Osteoblast (primary cell): ENCODE measurements at regions not wholly inside any gene's neighbourhood (a gene's known extent, or its start where the extent isn't known, plus 50 kb on each side); places are given as distances from the start of the nearest gene placed in this dataset.

ENCODE experiments used
- DNase-seq: peaks from one replicate; pipeline ENCODE4 v3.0.0; 2011; ENCODE audit warnings: low spot score, mixed read lengths; ENCODE audit not compliant: insufficient read length; ENCODE audit errors: missing footprints
- H2AFZ ChIP-seq: 2 replicates; pipeline ENCODE4 v1.6.0; 2011; ENCODE audit warnings: mild to moderate bottlenecking, low read length
- H3K27ac ChIP-seq: 2 replicates; pipeline ENCODE4 v1.5.1; 2011; ENCODE audit warnings: mild to moderate bottlenecking, low read depth, low read length, moderate library complexity
- H3K27me3 ChIP-seq: 2 replicates; pipeline ENCODE4 v1.6.0; 2012; ENCODE audit warnings: mild to moderate bottlenecking, control low read depth, inconsistent platforms, low read length, moderate library complexity; ENCODE audit not compliant: insufficient read depth
- H3K36me3 ChIP-seq: 2 replicates; pipeline ENCODE4 v1.5.1; 2011; ENCODE audit warnings: mild to moderate bottlenecking, low read length, control low read depth, moderate library complexity; ENCODE audit not compliant: insufficient read depth
- H3K4me1 ChIP-seq: 2 replicates; pipeline ENCODE4 v1.5.1; 2011; ENCODE audit warnings: mild to moderate bottlenecking, low read length, control low read depth, moderate library complexity; ENCODE audit not compliant: insufficient read depth
- H3K4me2 ChIP-seq: 2 replicates; pipeline ENCODE4 v1.6.0; 2011; ENCODE audit warnings: mild to moderate bottlenecking, low read length; ENCODE audit not compliant: insufficient read depth
- H3K4me3 ChIP-seq: fragments of 200-600 bp; sonication (generic); 3 replicates; pipeline ENCODE4 v1.5.1; 2012; ENCODE audit warnings: mild to moderate bottlenecking, low read length, inconsistent platforms; ENCODE audit not compliant: insufficient read depth
- H3K79me2 ChIP-seq: 2 replicates; pipeline ENCODE4 v1.6.0; 2012; ENCODE audit warnings: mild to moderate bottlenecking, low read length, control low read depth, inconsistent platforms; ENCODE audit not compliant: insufficient read depth
- H3K9me3 ChIP-seq: 2 replicates; pipeline ENCODE4 v1.5.1; 2011; ENCODE audit warnings: low read depth, low read length, control low read depth
- H4K20me1 ChIP-seq: 2 replicates; pipeline ENCODE4 v1.6.0; 2012; ENCODE audit warnings: mild to moderate bottlenecking, low read length, control low read depth; ENCODE audit not compliant: insufficient read depth
- CTCF ChIP-seq: IDR thresholded peaks from 2 replicates; pipeline ENCODE4 v1.5.1; 2011; ENCODE audit warnings: mild to moderate bottlenecking, low read depth, low read length, moderate library complexity; ENCODE audit errors: extremely low read depth

GRCh38 chr4:122508083-122508482 is 51.6 kb upstream of the IL2 start:
- Histone ChIP-seq H3K4me3 (no peak overlapping the region), H4K20me1 (no peaks in the 10 kb centered on the region), H3K27me3 (peaks cover 6% of the 10 kb centered on the region), H3K4me2 (no peak overlapping the region), H2AFZ (no peak overlapping the region), H3K79me2 (no peaks in the 10 kb centered on the region), H3K4me1 (no peaks in the 10 kb centered on the region), H3K36me3 (no peaks in the 10 kb centered on the region), H3K27ac (no peak overlapping the region), H3K9me3 (no peaks in the 10 kb centered on the region)
- TF ChIP-seq CTCF: no peak
- DNase-seq: no peak
